ENCODE measurements at regions not wholly inside any gene's neighbourhood (a gene's known extent, or its start where the extent isn't known, plus 50 kb on each side); places are given as distances from the start of the nearest gene placed in this dataset.
A peak's percentile ranks its signal among the peaks of the same experiment; 100 is the strongest.

GRCh38 chr4:1569461-1570151 is 114.5 kb downstream of the FAM53A start:
- H3K36me3 ChIP-seq = no peaks in the 10 kb centered on the region
- no peak overlapping the region for H3K4me3 ChIP-seq
- 60 to 73% methylated on average over 20 of the region's 20 CpGs for WGBS, 2 donors
- H3K9me3 ChIP-seq = no peaks in the 10 kb centered on the region
- TF ChIP-seq EP300 (IDR thresholded peaks at IDR 0.05) = no peak
- no peak for TF ChIP-seq POLR2A (IDR thresholded peaks at IDR 0.05)
- TF ChIP-seq POLR2AphosphoS5 (IDR thresholded peaks at IDR 0.05) = no peak
- TF ChIP-seq CTCF (IDR thresholded peaks at IDR 0.05) = no peak
- DNase-seq = peak; percentile 61
- intact Hi-C loops (cut with DNase I) = no loop called here
- H3K27me3 ChIP-seq = peaks cover 10 to 42% (median 33%) of the 10 kb centered on the region in 3 donors
- H3K4me1 ChIP-seq = no peaks in the 10 kb centered on the region
- H3K27ac ChIP-seq = no peak overlapping the region

- Histone ChIP-seq H3K27ac (no peak overlapping the region), H3K9me3 (no peaks in the 10 kb centered on the region), H3K36me3 (no peaks in the 10 kb centered on the region), H3K27me3 (peaks cover 10 to 49% (median 39%) of the 10 kb centered on the region in 3 donors), H3K4me1 (no peaks in the 10 kb centered on the region), H3K4me3 (peak overlapping the region in 1 of 4 donors; percentile 5)
- intact Hi-C loops (cut with DNase I) = no loop called here
- TF ChIP-seq CTCF (IDR thresholded peaks at IDR 0.05) = no peak
- TF ChIP-seq POLR2AphosphoS5 (IDR thresholded peaks at IDR 0.05) = no peak
- TF ChIP-seq POLR2A (IDR thresholded peaks at IDR 0.05) = no peak
- TF ChIP-seq EP300 (IDR thresholded peaks at IDR 0.05) = no peak
- DNase-seq = peak; percentile 52
- 66 to 70% methylated on average over 31 of the region's 31 CpGs for WGBS, 2 donors
Observed at GRCh38 chr4:1568855-1569460, 115.2 kb downstream of the FAM53A start.

- Histone ChIP-seq H3K36me3 (no peaks in the 10 kb centered on the region), H3K9me3 (no peaks in the 10 kb centered on the region), H3K27me3 (peaks cover 13 to 58% (median 49%) of the 10 kb centered on the region in 3 donors), H3K27ac (no peak overlapping the region), H3K4me3 (no peak overlapping the region), H3K4me1 (no peaks in the 10 kb centered on the region)
- peak; percentile 58 for DNase-seq
- TF ChIP-seq EP300 (IDR thresholded peaks at IDR 0.05) (no peak), CTCF (IDR thresholded peaks at IDR 0.05) (no peak), POLR2A (IDR thresholded peaks at IDR 0.05) (no peak), POLR2AphosphoS5 (IDR thresholded peaks at IDR 0.05) (no peak)
- intact Hi-C loops (cut with DNase I) = no loop called here
- WGBS, 2 donors = 21 to 44% methylated on average over 42 of the region's 42 CpGs
Observed at GRCh38 chr4:1567808-1568581, 116.1 kb downstream of the FAM53A start.

GRCh38 chr4:1567519-1567807 is 116.7 kb downstream of the FAM53A start:
- Histone ChIP-seq H3K36me3 (no peaks in the 10 kb centered on the region), H3K27ac (no peak overlapping the region), H3K27me3 (peaks cover 13 to 64% (median 54%) of the 10 kb centered on the region in 3 donors), H3K4me1 (no peaks in the 10 kb centered on the region), H3K4me3 (no peak overlapping the region), H3K9me3 (no peaks in the 10 kb centered on the region)
- DNase-seq = peak; percentile 40
- 47 to 75% methylated on average over 6 of the region's 6 CpGs for whole genome bisulfite sequencing, 2 donors
- TF ChIP-seq CTCF (IDR thresholded peaks at IDR 0.05) (no peak), EP300 (IDR thresholded peaks at IDR 0.05) (no peak), POLR2AphosphoS5 (IDR thresholded peaks at IDR 0.05) (no peak), POLR2A (IDR thresholded peaks at IDR 0.05) (no peak)
- intact Hi-C loops (cut with DNase I) = no loop called here
